ENCODE measurements at regions not wholly inside any gene's neighbourhood (a gene's known extent, or its start where the extent isn't known, plus 50 kb on each side); places are given as distances from the start of the nearest gene placed in this dataset.

DNA sequence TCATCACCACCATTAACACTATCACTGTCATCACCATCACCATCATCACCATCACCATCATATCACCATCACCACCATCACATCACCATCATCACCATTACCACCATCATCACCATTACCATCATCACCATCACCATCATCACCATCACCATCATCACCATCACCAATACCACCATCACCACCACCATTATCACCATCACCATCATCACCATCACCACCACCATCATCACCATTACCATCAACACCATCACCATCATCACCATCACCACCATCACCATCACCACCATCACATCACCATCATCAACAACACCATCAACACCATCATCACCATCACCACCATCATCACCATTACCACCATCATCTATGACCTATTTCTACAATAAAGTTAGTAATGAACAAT lies 86.1 kb upstream of the PDE10A start:
- H3K4me2 ChIP-seq (ENCODE audit: low read length) = no peak overlapping the region
- no peaks in the 10 kb centered on the region for H3K36me3 ChIP-seq (replicated peaks; ENCODE audit: low read depth, low read length)
- no peaks in the 10 kb centered on the region for H3K4me1 ChIP-seq (ENCODE audit: low read length)
- no peak overlapping the region for H2AFZ ChIP-seq (ENCODE audit: low read depth, low read length)
- no peak overlapping the region for H3K27ac ChIP-seq (ENCODE audit: low read length)
- H3K4me3 ChIP-seq (ENCODE audit: low read length) = no peak overlapping the region
- no peaks in the 10 kb centered on the region for H3K9me3 ChIP-seq (ENCODE audit: insufficient read depth, low read length)
- H3K79me2 ChIP-seq (ENCODE audit: low read length) = no peaks in the 10 kb centered on the region
- H4K20me1 ChIP-seq (ENCODE audit: insufficient read depth, low read length) = no peaks in the 10 kb centered on the region
- no peaks in the 10 kb centered on the region for H3K27me3 ChIP-seq (ENCODE audit: low read depth, low read length)
- no peak overlapping the region for H3K9ac ChIP-seq (ENCODE audit: low read length)
- TF ChIP-seq, protein P1, sequence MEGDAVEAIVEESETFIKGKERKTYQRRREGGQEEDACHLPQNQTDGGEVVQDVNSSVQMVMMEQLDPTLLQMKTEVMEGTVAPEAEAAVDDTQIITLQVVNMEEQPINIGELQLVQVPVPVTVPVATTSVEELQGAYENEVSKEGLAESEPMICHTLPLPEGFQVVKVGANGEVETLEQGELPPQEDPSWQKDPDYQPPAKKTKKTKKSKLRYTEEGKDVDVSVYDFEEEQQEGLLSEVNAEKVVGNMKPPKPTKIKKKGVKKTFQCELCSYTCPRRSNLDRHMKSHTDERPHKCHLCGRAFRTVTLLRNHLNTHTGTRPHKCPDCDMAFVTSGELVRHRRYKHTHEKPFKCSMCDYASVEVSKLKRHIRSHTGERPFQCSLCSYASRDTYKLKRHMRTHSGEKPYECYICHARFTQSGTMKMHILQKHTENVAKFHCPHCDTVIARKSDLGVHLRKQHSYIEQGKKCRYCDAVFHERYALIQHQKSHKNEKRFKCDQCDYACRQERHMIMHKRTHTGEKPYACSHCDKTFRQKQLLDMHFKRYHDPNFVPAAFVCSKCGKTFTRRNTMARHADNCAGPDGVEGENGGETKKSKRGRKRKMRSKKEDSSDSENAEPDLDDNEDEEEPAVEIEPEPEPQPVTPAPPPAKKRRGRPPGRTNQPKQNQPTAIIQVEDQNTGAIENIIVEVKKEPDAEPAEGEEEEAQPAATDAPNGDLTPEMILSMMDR (IDR thresholded peaks at IDR 0.05; ENCODE audit: low read depth, low read length) = no peak
- no peak for TF ChIP-seq EZH2phosphoT487 (IDR thresholded peaks at IDR 0.05; ENCODE audit: low read depth)

- Histone ChIP-seq H3K27ac (ENCODE audit: low read length) (no peak overlapping the region), H3K27me3 (ENCODE audit: low read depth, low read length) (no peaks in the 10 kb centered on the region), H2AFZ (ENCODE audit: low read depth, low read length) (no peak overlapping the region), H4K20me1 (ENCODE audit: insufficient read depth, low read length) (no peaks in the 10 kb centered on the region), H3K4me3 (ENCODE audit: low read length) (no peak overlapping the region), H3K9ac (ENCODE audit: low read length) (no peak overlapping the region), H3K4me2 (ENCODE audit: low read length) (no peak overlapping the region), H3K79me2 (ENCODE audit: low read length) (no peaks in the 10 kb centered on the region), H3K4me1 (ENCODE audit: low read length) (no peaks in the 10 kb centered on the region), H3K9me3 (ENCODE audit: insufficient read depth, low read length) (no peaks in the 10 kb centered on the region), H3K36me3 (replicated peaks; ENCODE audit: low read depth, low read length) (no peaks in the 10 kb centered on the region)
- TF ChIP-seq EZH2phosphoT487 (IDR thresholded peaks at IDR 0.05; ENCODE audit: low read depth) = no peak
- TF ChIP-seq, protein P1 (IDR thresholded peaks at IDR 0.05; ENCODE audit: low read depth, low read length) = no peak
Observed at GRCh38 chr6:165748390-165748789, 85.3 kb upstream of the PDE10A start.

GRCh38 chr6:165747963-165748362 lies 84.9 kb upstream of the PDE10A start:
- H3K4me2 ChIP-seq (ENCODE audit: low read length) = no peak overlapping the region
- no peaks in the 10 kb centered on the region for H3K27me3 ChIP-seq (ENCODE audit: low read depth, low read length)

GRCh38 chr6:165746331-165746730 lies 83.3 kb upstream of the PDE10A start:
- Histone ChIP-seq H3K27ac (ENCODE audit: low read length) (no peak overlapping the region), H3K4me2 (ENCODE audit: low read length) (no peak overlapping the region), H3K36me3 (replicated peaks; ENCODE audit: low read depth, low read length) (no peaks in the 10 kb centered on the region), H3K27me3 (ENCODE audit: low read depth, low read length) (no peaks in the 10 kb centered on the region), H3K4me3 (ENCODE audit: low read length) (no peak overlapping the region), H2AFZ (ENCODE audit: low read depth, low read length) (no peak overlapping the region), H3K9me3 (ENCODE audit: insufficient read depth, low read length) (no peaks in the 10 kb centered on the region), H3K79me2 (ENCODE audit: low read length) (no peaks in the 10 kb centered on the region), H4K20me1 (ENCODE audit: insufficient read depth, low read length) (no peaks in the 10 kb centered on the region), H3K4me1 (ENCODE audit: low read length) (no peaks in the 10 kb centered on the region), H3K9ac (ENCODE audit: low read length) (no peak overlapping the region)
- TF ChIP-seq, protein P1 (IDR thresholded peaks at IDR 0.05; ENCODE audit: low read depth, low read length) = no peak
- TF ChIP-seq EZH2phosphoT487 (IDR thresholded peaks at IDR 0.05; ENCODE audit: low read depth) = no peak

More at GRCh38 chr6:165747963-165748362, 84.9 kb upstream of the PDE10A start:
- Histone ChIP-seq H3K4me3 (ENCODE audit: low read length) (no peak overlapping the region), H3K9me3 (ENCODE audit: insufficient read depth, low read length) (no peaks in the 10 kb centered on the region), H3K9ac (ENCODE audit: low read length) (no peak overlapping the region), H3K4me1 (ENCODE audit: low read length) (no peaks in the 10 kb centered on the region), H3K27ac (ENCODE audit: low read length) (no peak overlapping the region), H3K79me2 (ENCODE audit: low read length) (no peaks in the 10 kb centered on the region), H2AFZ (ENCODE audit: low read depth, low read length) (no peak overlapping the region), H4K20me1 (ENCODE audit: insufficient read depth, low read length) (no peaks in the 10 kb centered on the region), H3K36me3 (replicated peaks; ENCODE audit: low read depth, low read length) (no peaks in the 10 kb centered on the region)
- TF ChIP-seq EZH2phosphoT487 (IDR thresholded peaks at IDR 0.05; ENCODE audit: low read depth) = no peak
- TF ChIP-seq, protein P1 (IDR thresholded peaks at IDR 0.05; ENCODE audit: low read depth, low read length) = no peak

All from OCI-LY3 (cell line).